ENCODE measurements at regions not wholly inside any gene's neighbourhood (a gene's known extent, or its start where the extent isn't known, plus 50 kb on each side); places are given as distances from the start of the nearest gene placed in this dataset.

GRCh38 chr6:23212398-23212797 is 643.0 kb downstream of the HDGFL1 start:
- TF ChIP-seq YY1 (IDR thresholded peaks at IDR 0.05; ENCODE audit: extremely low read depth, insufficient replicate concordance, low read depth, low read length) (no peak), TCF7L2 (IDR thresholded peaks at IDR 0.05; ENCODE audit: borderline replicate concordance, extremely low read depth, insufficient read depth, insufficient read length) (no peak)
- RAD21 ChIA-PET (ENCODE audit: low non-redundant PET in 1 of 2, low total read pairs in 2 of 2, uncharacterized antibody in 2 of 2, unreplicated experiment in 2 of 2): no interaction called here
- H3K9me2 ChIP-seq (ENCODE audit: insufficient read depth): no peaks in the 10 kb centered on the region
- no TSS peak for BruUV-seq (replicated peaks)
- no peak for ATAC-seq
- no peaks in the 10 kb centered on the region for H3K27me3 ChIP-seq (ENCODE audit: insufficient read depth, low read length)
- no peaks in the 10 kb centered on the region for H3K36me3 ChIP-seq (ENCODE audit: control insufficient read depth in 1 of 2, insufficient read depth in 2 of 2, low read length in 2 of 2)
- H3K4me3 ChIP-seq (replicated peaks in 1 of 2; ENCODE audit: low read depth in 1 of 2, low read length in 2 of 2): no peak overlapping the region
- no peaks in the 10 kb centered on the region for H3K79me2 ChIP-seq (ENCODE audit: insufficient read depth, low read length)
- no peak overlapping the region for H2AFZ ChIP-seq (ENCODE audit: low read depth, low read length, poor library complexity, severe bottlenecking)
- peaks cover 7 to 8% of the 10 kb centered on the region in 2 experiments; a peak in 2 of 4 replicates for H3K9me3 ChIP-seq (ENCODE audit: control insufficient read depth in 1 of 2, insufficient read depth in 1 of 2, low read depth in 1 of 2, low read length in 2 of 2)
- DNase-seq (ENCODE audit: low read depth, low spot score): no peak
- no peak overlapping the region for H3K27ac ChIP-seq (ENCODE audit: low read depth, low read length)
- H3K4me1 ChIP-seq (ENCODE audit: control insufficient read depth in 1 of 2, insufficient read depth in 2 of 2, low read length in 2 of 2): no peaks in the 10 kb centered on the region
- CTCF ChIA-PET: no interaction called here
- POLR2A ChIA-PET: no interaction called here
- intact Hi-C loops (cut with micrococcal nuclease): no loop called here
- no peaks in the 10 kb centered on the region for H4K20me1 ChIP-seq (ENCODE audit: insufficient read depth)
- no peak overlapping the region for H3K4me2 ChIP-seq (ENCODE audit: low read length)
- H3K9ac ChIP-seq (ENCODE audit: low read length): no peak overlapping the region

- Histone ChIP-seq H3K36me3 (ENCODE audit: control insufficient read depth in 1 of 2, insufficient read depth in 2 of 2, low read length in 2 of 2) (no peaks in the 10 kb centered on the region), H3K9me2 (ENCODE audit: insufficient read depth) (no peaks in the 10 kb centered on the region), H3K27me3 (ENCODE audit: insufficient read depth, low read length) (no peaks in the 10 kb centered on the region), H3K9ac (ENCODE audit: low read length) (no peak overlapping the region), H3K79me2 (ENCODE audit: insufficient read depth, low read length) (no peaks in the 10 kb centered on the region), H3K4me2 (ENCODE audit: low read length) (no peak overlapping the region), H3K9me3 (ENCODE audit: control insufficient read depth in 1 of 2, insufficient read depth in 1 of 2, low read depth in 1 of 2, low read length in 2 of 2) (peaks cover 4 to 8% of the 10 kb centered on the region in 2 experiments; a peak in 2 of 4 replicates), H3K4me3 (replicated peaks in 1 of 2; ENCODE audit: low read depth in 1 of 2, low read length in 2 of 2) (no peak overlapping the region), H3K27ac (ENCODE audit: low read depth, low read length) (no peak overlapping the region), H2AFZ (ENCODE audit: low read depth, low read length, poor library complexity, severe bottlenecking) (no peak overlapping the region), H4K20me1 (ENCODE audit: insufficient read depth) (no peaks in the 10 kb centered on the region), H3K4me1 (ENCODE audit: control insufficient read depth in 1 of 2, insufficient read depth in 2 of 2, low read length in 2 of 2) (no peaks in the 10 kb centered on the region)
- no peak for ATAC-seq
- intact Hi-C loops (cut with micrococcal nuclease): no loop called here
- DNase-seq (ENCODE audit: low read depth, low spot score): no peak
- TF ChIP-seq TCF7L2 (IDR thresholded peaks at IDR 0.05; ENCODE audit: borderline replicate concordance, extremely low read depth, insufficient read depth, insufficient read length) (no peak), MAX (IDR thresholded peaks at IDR 0.05) (no peak), SRF (IDR thresholded peaks at IDR 0.05; ENCODE audit: low read depth) (no peak), POLR2A (IDR thresholded peaks at IDR 0.05; ENCODE audit: borderline replicate concordance, extremely low read depth, insufficient read depth, insufficient read length) (no peak), SIN3A (IDR thresholded peaks at IDR 0.05; ENCODE audit: low read depth) (no peak), POLR2AphosphoS5 (IDR thresholded peaks at IDR 0.05; ENCODE audit: low read depth, low read length) (no peak), REST (IDR thresholded peaks at IDR 0.05; ENCODE audit: low read depth) (no peak), ATF3 (IDR thresholded peaks at IDR 0.05) (no peak), ZNF274 (IDR thresholded peaks at IDR 0.05; ENCODE audit: low read depth, low read length) (no peak), ELF1 (IDR thresholded peaks at IDR 0.05; ENCODE audit: borderline replicate concordance, low read depth) (no peak), EZH2phosphoT487 (IDR thresholded peaks at IDR 0.05; ENCODE audit: borderline replicate concordance) (no peak), EGR1 (IDR thresholded peaks at IDR 0.05; ENCODE audit: low read depth) (no peak), ZFX (IDR thresholded peaks at IDR 0.05) (no peak), CTCF (IDR thresholded peaks at IDR 0.05 in 2 of 3, conservative IDR thresholded peaks at IDR 0.05 in 1 of 3; ENCODE audit: borderline replicate concordance in 1 of 3, insufficient read depth in 1 of 3, low read depth in 2 of 3, low read length in 2 of 3) (no peak)
- no TSS peak for BruUV-seq (replicated peaks)
- ChIA-PET RAD21 (ENCODE audit: low non-redundant PET in 1 of 2, low total read pairs in 2 of 2, uncharacterized antibody in 2 of 2, unreplicated experiment in 2 of 2) (no interaction called here), POLR2A (no interaction called here), CTCF (no interaction called here)
Measured at GRCh38 chr6:23213193-23213592, 643.8 kb downstream of the HDGFL1 start.
